ENCODE measurements at regions not wholly inside any gene's neighbourhood (a gene's known extent, or its start where the extent isn't known, plus 50 kb on each side); places are given as distances from the start of the nearest gene placed in this dataset.

DNA sequence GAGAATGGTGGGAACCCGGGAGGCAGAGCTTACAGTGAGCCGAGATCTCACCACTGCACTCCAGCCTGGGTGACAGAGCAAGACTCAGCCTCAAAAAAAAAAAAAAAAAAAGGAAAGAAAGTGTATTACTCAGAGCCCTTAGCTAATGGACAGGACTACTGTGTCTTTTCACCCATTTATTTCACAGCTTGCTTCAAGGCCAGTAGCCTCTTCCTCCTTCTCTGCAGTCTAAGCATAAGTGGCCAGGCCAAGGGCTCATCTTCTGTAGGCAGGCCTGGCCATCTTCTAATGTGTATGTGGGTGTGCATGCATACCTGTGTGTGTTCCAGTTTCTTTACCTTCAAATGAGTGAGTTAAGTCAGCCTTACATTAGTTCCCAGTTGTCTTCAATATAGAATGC, 94.8 kb upstream of the GDF10 start:
- no peak for DNase-seq
- intact Hi-C loops (cut with DNase I) = no loop called here

DNA sequence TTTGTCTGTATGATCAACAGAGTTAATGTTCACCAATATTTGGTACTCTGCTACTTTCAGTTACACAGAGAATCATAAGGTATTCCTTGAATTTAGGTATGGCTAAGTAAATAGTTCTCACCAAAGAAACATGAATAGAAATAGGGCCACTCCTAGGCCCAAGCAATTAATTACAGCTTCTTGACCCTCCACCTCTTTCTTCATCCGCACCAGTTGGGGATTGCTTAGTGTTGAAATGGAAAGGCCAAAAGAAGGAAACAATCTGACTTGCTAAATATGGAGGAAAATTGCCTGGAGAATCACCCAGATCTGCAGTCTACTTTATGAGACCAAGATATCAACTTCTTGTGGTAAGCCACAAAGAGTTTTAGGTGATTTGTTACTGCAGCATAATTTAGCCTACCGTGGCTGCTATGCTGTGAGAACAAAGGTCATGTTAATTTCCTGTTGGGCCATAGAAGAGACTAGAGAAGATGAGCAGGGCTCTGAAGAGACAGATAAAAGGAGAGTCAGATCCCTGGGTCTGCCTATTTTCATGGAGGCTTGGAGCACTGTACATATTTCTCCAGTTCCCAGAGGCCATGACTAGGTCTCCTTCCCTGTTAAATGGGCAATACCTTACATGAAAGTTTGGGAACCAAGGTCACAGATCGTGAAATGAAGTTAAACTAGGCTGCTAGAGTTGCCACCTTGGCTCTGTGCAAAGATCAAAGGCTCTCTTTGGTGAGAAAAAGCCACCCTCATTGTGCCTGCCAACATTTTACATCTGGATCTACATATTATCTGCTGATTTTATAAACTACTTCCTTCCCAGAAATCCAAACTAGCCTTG, 93.3 kb upstream of the GDF10 start:
- Histone ChIP-seq H3K4me3 (no peak overlapping the region), H3K36me3 (no peaks in the 10 kb centered on the region), H3K9me3 (peaks cover 0 to 2% of the 10 kb centered on the region in 2 donors), H3K27ac (no peak overlapping the region), H3K4me1 (peaks cover 0 to 9% of the 10 kb centered on the region in 2 donors), H3K27me3 (no peaks in the 10 kb centered on the region)
- TF ChIP-seq, protein P1, sequence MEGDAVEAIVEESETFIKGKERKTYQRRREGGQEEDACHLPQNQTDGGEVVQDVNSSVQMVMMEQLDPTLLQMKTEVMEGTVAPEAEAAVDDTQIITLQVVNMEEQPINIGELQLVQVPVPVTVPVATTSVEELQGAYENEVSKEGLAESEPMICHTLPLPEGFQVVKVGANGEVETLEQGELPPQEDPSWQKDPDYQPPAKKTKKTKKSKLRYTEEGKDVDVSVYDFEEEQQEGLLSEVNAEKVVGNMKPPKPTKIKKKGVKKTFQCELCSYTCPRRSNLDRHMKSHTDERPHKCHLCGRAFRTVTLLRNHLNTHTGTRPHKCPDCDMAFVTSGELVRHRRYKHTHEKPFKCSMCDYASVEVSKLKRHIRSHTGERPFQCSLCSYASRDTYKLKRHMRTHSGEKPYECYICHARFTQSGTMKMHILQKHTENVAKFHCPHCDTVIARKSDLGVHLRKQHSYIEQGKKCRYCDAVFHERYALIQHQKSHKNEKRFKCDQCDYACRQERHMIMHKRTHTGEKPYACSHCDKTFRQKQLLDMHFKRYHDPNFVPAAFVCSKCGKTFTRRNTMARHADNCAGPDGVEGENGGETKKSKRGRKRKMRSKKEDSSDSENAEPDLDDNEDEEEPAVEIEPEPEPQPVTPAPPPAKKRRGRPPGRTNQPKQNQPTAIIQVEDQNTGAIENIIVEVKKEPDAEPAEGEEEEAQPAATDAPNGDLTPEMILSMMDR (IDR thresholded peaks at IDR 0.05) = no peak
- intact Hi-C loops (cut with DNase I) = no loop called here
- ATAC-seq (no peak), DNase-seq (no peak)

More for the DNA sequence above, 94.8 kb upstream of the GDF10 start:
- peak; percentile 29 for ATAC-seq
- H3K27ac ChIP-seq = no peak overlapping the region
- H3K4me1 ChIP-seq = peaks cover 0 to 9% of the 10 kb centered on the region in 2 donors
- no peak overlapping the region for H3K4me3 ChIP-seq
- no peaks in the 10 kb centered on the region for H3K36me3 ChIP-seq
- TF ChIP-seq, protein P1 (IDR thresholded peaks at IDR 0.05) = no peak
- H3K27me3 ChIP-seq = no peaks in the 10 kb centered on the region
- peaks cover 0 to 4% of the 10 kb centered on the region in 2 donors for H3K9me3 ChIP-seq

DNA sequence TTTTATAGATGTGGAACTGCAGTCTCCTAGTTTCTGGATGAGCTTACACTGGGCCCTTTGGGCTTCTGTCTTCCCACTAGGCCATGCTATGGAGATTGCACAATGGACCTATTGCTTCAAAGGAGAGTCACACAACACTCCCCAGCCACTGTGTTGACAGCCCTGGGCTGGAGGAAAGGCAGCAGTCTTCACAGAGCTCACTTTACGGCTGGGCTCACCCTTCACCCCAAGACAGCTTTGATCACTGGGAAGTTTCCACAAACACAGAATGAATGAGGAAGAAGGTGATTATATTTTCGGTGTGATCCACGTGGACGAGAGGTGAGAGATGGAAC, 92.7 kb upstream of the GDF10 start:
- no peak overlapping the region for H3K4me3 ChIP-seq
- peaks cover 0 to 9% of the 10 kb centered on the region in 2 donors for H3K4me1 ChIP-seq
- TF ChIP-seq, protein P1 (IDR thresholded peaks at IDR 0.05) = no peak
- intact Hi-C loops (cut with DNase I) = no loop called here
- H3K27me3 ChIP-seq = no peaks in the 10 kb centered on the region
- no peak overlapping the region for H3K27ac ChIP-seq
- ATAC-seq (peak; percentile 70), DNase-seq (peak in 2 of 4 donors; percentile 32 to 72)
- H3K36me3 ChIP-seq = no peaks in the 10 kb centered on the region
- peaks cover 0 to 1% of the 10 kb centered on the region in 2 donors for H3K9me3 ChIP-seq

DNA sequence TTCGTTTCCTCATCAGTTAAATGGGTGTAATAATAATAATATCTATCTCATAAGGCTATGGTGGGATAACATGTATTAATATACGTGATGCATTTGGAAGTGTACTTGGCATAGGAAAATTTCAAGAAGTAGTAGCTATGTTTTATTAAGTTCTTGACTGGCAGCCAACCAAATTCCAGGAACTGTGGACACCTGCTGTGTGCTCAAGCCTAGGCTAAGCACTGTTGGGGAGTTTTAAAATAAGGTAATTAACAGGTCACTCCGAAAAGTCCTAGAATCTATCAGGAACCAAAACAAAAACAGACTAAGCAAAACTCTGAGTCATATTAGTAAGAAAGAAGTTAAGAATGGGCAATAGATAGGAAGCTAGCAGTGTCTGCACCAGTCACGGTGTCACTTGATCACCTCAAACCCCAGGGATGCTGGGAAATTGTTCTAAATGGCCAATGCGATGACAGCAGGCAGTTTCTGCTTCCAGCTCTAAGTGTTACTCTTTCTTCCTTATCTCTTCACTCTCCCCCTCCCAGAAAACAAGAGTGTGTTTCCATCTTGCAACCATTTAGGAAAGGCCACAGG, 92.0 kb upstream of the GDF10 start:
- peaks cover 0 to 1% of the 10 kb centered on the region in 2 donors for H3K9me3 ChIP-seq
- no peak overlapping the region for H3K4me3 ChIP-seq
- no peaks in the 10 kb centered on the region for H3K27me3 ChIP-seq
- H3K4me1 ChIP-seq = peaks cover 0 to 9% of the 10 kb centered on the region in 2 donors
- H3K27ac ChIP-seq = no peak overlapping the region
- H3K36me3 ChIP-seq = no peaks in the 10 kb centered on the region
- DNase-seq (no peak), ATAC-seq (no peak)
- intact Hi-C loops (cut with DNase I) = no loop called here
- TF ChIP-seq, protein P1 (IDR thresholded peaks at IDR 0.05) = no peak

DNA sequence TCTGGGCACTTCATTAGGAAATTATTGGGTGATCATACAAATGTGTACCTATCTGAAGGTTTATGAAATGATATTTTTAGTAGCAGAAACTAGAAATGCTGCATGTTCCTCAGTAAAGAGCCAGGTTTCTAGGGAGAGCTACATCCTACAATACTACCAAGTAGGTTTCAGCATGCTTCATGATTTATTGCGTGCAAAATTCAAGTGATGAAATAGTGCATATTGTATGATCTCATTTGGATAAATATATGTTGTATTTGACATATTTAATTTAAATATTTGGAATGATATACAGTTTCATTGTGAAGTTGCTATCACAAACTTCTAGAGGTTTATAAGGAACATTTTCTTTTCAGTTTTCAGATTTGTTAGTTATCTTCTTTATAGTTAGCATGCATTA, 90.5 kb upstream of the GDF10 start:
- Histone ChIP-seq H3K4me1 (peaks cover 0 to 9% of the 10 kb centered on the region in 2 donors), H3K27ac (no peak overlapping the region), H3K9me3 (peaks cover 0 to 1% of the 10 kb centered on the region in 2 donors), H3K27me3 (no peaks in the 10 kb centered on the region), H3K4me3 (no peak overlapping the region), H3K36me3 (no peaks in the 10 kb centered on the region)
- intact Hi-C loops (cut with DNase I) = no loop called here
- no peak for DNase-seq
- ATAC-seq = no peak
- TF ChIP-seq, protein P1 (IDR thresholded peaks at IDR 0.05) = no peak
